GM12874 (cell line): ENCODE measurements at regions not wholly inside any gene's neighbourhood (a gene's known extent, or its start where the extent isn't known, plus 50 kb on each side); places are given as distances from the start of the nearest gene placed in this dataset.

ENCODE experiments used
- CTCF ChIP-seq: IDR thresholded peaks from 2 replicates; pipeline ENCODE4 v1.5.1; 2011; ENCODE audit warnings: low read depth, mild to moderate bottlenecking, control low read depth, low read length, moderate library complexity; ENCODE audit not compliant: insufficient read depth

- TF ChIP-seq CTCF = peak; percentile 80
Measured at GRCh38 chr4:67327245-67328017, 217.9 kb downstream of the CENPC start.

- TF ChIP-seq CTCF = no peak
Measured at GRCh38 chr4:67325791-67326190, 219.5 kb downstream of the CENPC start.

- no peak for TF ChIP-seq CTCF
Measured at GRCh38 chr4:67320645-67321044, 224.7 kb downstream of the CENPC start.

GRCh38 chr4:67292636-67293035 lies 252.7 kb downstream of the CENPC start:
- TF ChIP-seq CTCF = no peak

GRCh38 chr4:67292045-67292444 lies 253.3 kb downstream of the CENPC start:
- TF ChIP-seq CTCF = no peak

GRCh38 chr4:67291644-67292043 lies 253.7 kb downstream of the CENPC start:
- no peak for TF ChIP-seq CTCF

GRCh38 chr4:67288964-67289363 lies 256.3 kb downstream of the CENPC start:
- peak; percentile 55 for TF ChIP-seq CTCF
